ENCODE measurements at regions not wholly inside any gene's neighbourhood (a gene's known extent, or its start where the extent isn't known, plus 50 kb on each side); places are given as distances from the start of the nearest gene placed in this dataset.

- Histone ChIP-seq H3K4me2 (ENCODE audit: control insufficient read depth, extremely low read depth, insufficient read depth, low read depth, low read length) (no peak overlapping the region), H3K4me3 (ENCODE audit: control insufficient read depth in 2 of 3, extremely low read depth in 1 of 3, insufficient read depth in 2 of 3, low read depth in 1 of 3, low read length in 3 of 3) (no peak overlapping the region), H4K20me1 (ENCODE audit: control insufficient read depth, extremely low read depth, insufficient read depth, low read length) (no peaks in the 10 kb centered on the region), H3K36me3 (ENCODE audit: control insufficient read depth in 2 of 2, extremely low read depth in 1 of 2, insufficient read depth in 2 of 2, low read length in 2 of 2) (no peaks in the 10 kb centered on the region), H3K9me1 (ENCODE audit: control insufficient read depth, extremely low read depth, insufficient read depth, low read length) (no peaks in the 10 kb centered on the region), H3K27me3 (ENCODE audit: control insufficient read depth, extremely low read depth, insufficient read depth, low read length) (peaks cover 11% of the 10 kb centered on the region), H3K9ac (ENCODE audit: control insufficient read depth, extremely low read depth, insufficient read depth, low read length) (no peak overlapping the region), H3K9me3 (ENCODE audit: control insufficient read depth, low read depth, low read length) (no peaks in the 10 kb centered on the region), H3K4me1 (ENCODE audit: control insufficient read depth, extremely low read depth, insufficient read depth, low read length) (no peaks in the 10 kb centered on the region), H3K27ac (ENCODE audit: control insufficient read depth, insufficient read depth, low read length) (no peak overlapping the region), H2AFZ (ENCODE audit: control insufficient read depth, low read length) (no peak overlapping the region), H3K79me2 (ENCODE audit: control insufficient read depth, insufficient read depth, low read length) (no peaks in the 10 kb centered on the region)
- DNase-seq (ENCODE audit: low read depth, low spot score) (no peak), FAIRE-seq (no peak)
- TF ChIP-seq EZH2 (IDR thresholded peaks at IDR 0.05; ENCODE audit: low read length) (no peak), CTCF (optimal IDR thresholded peaks at IDR 0.05 in 1 of 3, IDR thresholded peaks at IDR 0.05 in 1 of 3, conservative IDR thresholded peaks at IDR 0.05 in 1 of 3; ENCODE audit: extremely low read depth in 1 of 3, insufficient read depth in 2 of 3, low read length in 3 of 3) (no peak)
- dilution Hi-C loops (cut with MboI; ENCODE audit: extremely low pct_ligation_motif_present, low sequenced_read_pairs): no loop called here
These were observed 171.8 kb upstream of the WSCD1 start for GRCh38 chr17:5898406-5898805.

GRCh38 chr17:5899496-5900195, 170.5 kb upstream of the WSCD1 start:
- no peak overlapping the region for H3K4me2 ChIP-seq (ENCODE audit: control insufficient read depth, extremely low read depth, insufficient read depth, low read depth, low read length)
- no peak overlapping the region for H3K4me3 ChIP-seq (ENCODE audit: control insufficient read depth in 2 of 3, extremely low read depth in 1 of 3, insufficient read depth in 2 of 3, low read depth in 1 of 3, low read length in 3 of 3)
- H3K9me1 ChIP-seq (ENCODE audit: control insufficient read depth, extremely low read depth, insufficient read depth, low read length): no peaks in the 10 kb centered on the region
- no peak for TF ChIP-seq CTCF (optimal IDR thresholded peaks at IDR 0.05 in 1 of 3, IDR thresholded peaks at IDR 0.05 in 1 of 3, conservative IDR thresholded peaks at IDR 0.05 in 1 of 3; ENCODE audit: extremely low read depth in 1 of 3, insufficient read depth in 2 of 3, low read length in 3 of 3)
- no peak for TF ChIP-seq EZH2 (IDR thresholded peaks at IDR 0.05; ENCODE audit: low read length)
- H3K9me3 ChIP-seq (ENCODE audit: control insufficient read depth, low read depth, low read length): no peaks in the 10 kb centered on the region
- H3K9ac ChIP-seq (ENCODE audit: control insufficient read depth, extremely low read depth, insufficient read depth, low read length): no peak overlapping the region
- dilution Hi-C loops (cut with MboI; ENCODE audit: extremely low pct_ligation_motif_present, low sequenced_read_pairs): no loop called here
- H3K4me1 ChIP-seq (ENCODE audit: control insufficient read depth, extremely low read depth, insufficient read depth, low read length): no peaks in the 10 kb centered on the region
- no peak overlapping the region for H2AFZ ChIP-seq (ENCODE audit: control insufficient read depth, low read length)
- FAIRE-seq (no peak), DNase-seq (ENCODE audit: low read depth, low spot score) (no peak)
- no peak overlapping the region for H3K27ac ChIP-seq (ENCODE audit: control insufficient read depth, insufficient read depth, low read length)
- H3K79me2 ChIP-seq (ENCODE audit: control insufficient read depth, insufficient read depth, low read length): no peaks in the 10 kb centered on the region
- peaks cover 11% of the 10 kb centered on the region for H3K27me3 ChIP-seq (ENCODE audit: control insufficient read depth, extremely low read depth, insufficient read depth, low read length)
- no peaks in the 10 kb centered on the region for H3K36me3 ChIP-seq (ENCODE audit: control insufficient read depth in 2 of 2, extremely low read depth in 1 of 2, insufficient read depth in 2 of 2, low read length in 2 of 2)
- H4K20me1 ChIP-seq (ENCODE audit: control insufficient read depth, extremely low read depth, insufficient read depth, low read length): no peaks in the 10 kb centered on the region

Data from keratinocyte (primary cell).